ENCODE measurements at regions not wholly inside any gene's neighbourhood (a gene's known extent, or its start where the extent isn't known, plus 50 kb on each side); places are given as distances from the start of the nearest gene placed in this dataset.
"Not testable (repeated sequence)": the region's sequence is repeated elsewhere in the genome, so short reads cannot be mapped to it uniquely, and the experiment has no call there.

DNA sequence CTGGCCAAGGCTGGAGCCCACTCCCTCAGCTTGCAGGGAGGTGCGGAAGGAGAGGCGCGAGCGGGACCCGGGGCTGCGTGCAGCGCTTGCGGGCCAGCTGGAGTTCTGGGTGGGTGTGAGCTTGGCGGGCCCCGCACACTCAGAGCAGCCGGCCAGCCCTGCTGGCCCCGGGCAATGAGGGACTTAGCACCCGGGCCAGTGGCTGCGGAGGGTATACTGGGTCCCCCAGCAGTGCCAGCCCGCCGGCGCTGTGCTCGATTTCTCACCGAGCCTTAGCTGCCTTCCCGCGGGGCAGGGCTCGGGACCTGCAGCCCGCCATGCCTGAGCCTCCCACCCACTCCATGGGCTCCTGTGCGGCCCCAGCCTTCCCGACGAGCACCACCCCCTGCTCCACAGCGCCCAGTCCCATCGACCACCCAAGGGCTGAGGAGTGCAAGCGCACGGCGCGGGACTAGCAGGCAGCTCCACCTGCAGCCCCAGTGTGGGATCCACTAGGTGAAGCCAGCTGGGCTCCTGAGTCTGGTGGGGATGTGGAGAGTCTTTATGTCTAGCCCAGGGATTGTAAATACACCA is 1233.7 kb upstream of the GYPC start:
- not testable (repeated sequence) for H3K9me3 Mint-ChIP-seq; H3K36me3 ChIP-seq (ENCODE audit: control insufficient read depth, insufficient read depth, low read length); ATAC-seq (ENCODE audit: low read depth in 2 of 2); H3K4me1 Mint-ChIP-seq; H3K27ac ChIP-seq (ENCODE audit: insufficient read depth, low read length, poor library complexity, severe bottlenecking); H3K27me3 ChIP-seq (ENCODE audit: control insufficient read depth, insufficient read depth, low read length); H3K36me3 Mint-ChIP-seq; H3K9me3 ChIP-seq (ENCODE audit: control insufficient read depth in 2 of 2, low read length in 2 of 2); DNase-seq; H3K27ac Mint-ChIP-seq; H3K27me3 Mint-ChIP-seq; H3K4me1 ChIP-seq (ENCODE audit: control insufficient read depth, insufficient read depth, low read length, poor library complexity, severe bottlenecking); H3K4me3 ChIP-seq (ENCODE audit: low read depth, low read length); H3K4me3 Mint-ChIP-seq

DNA sequence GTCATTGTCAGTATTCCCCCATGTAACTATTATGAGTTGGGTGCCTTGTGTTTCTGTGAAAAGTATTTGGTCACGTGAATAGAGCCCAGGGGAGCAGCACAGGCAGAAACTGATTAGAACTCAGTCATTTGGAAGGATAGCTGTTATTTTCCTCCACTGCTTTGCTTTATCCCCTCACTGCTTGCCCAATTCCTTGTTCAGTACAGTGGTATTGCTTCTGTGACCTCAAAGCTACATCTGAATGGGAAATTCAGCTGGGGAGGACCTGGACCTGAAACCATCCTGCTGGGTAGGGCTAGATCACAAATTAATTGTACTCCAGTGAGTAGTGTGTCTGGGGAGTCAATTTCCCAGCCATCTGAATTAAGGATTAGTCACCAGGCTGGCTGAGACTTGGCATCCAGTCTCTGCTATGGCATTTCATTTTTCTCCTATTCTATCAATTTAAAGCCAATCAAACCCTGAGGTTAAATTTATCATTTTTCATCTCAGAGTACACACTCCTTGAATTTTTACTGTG is 1231.6 kb upstream of the GYPC start:
- Mint-ChIP-seq H3K9me3 (peaks cover 0 to 12% (median 6%) of the 10 kb centered on the region in 7 donors), H3K27ac (no peak overlapping the region), H3K27me3 (no peaks in the 10 kb centered on the region), H3K4me1 (no peaks in the 10 kb centered on the region), H3K36me3 (no peaks in the 10 kb centered on the region), H3K4me3 (no peak overlapping the region)
- no peak for DNase-seq
- no peak for ATAC-seq (ENCODE audit: low read depth in 2 of 2)
- Histone ChIP-seq H3K27ac (ENCODE audit: insufficient read depth, low read length, poor library complexity, severe bottlenecking) (no peak overlapping the region), H3K4me3 (ENCODE audit: low read depth, low read length) (no peak overlapping the region), H3K4me1 (ENCODE audit: control insufficient read depth, insufficient read depth, low read length, poor library complexity, severe bottlenecking) (no peaks in the 10 kb centered on the region), H3K9me3 (ENCODE audit: control insufficient read depth in 2 of 2, low read length in 2 of 2) (no peaks in the 10 kb centered on the region), H3K36me3 (ENCODE audit: control insufficient read depth, insufficient read depth, low read length) (no peaks in the 10 kb centered on the region), H3K27me3 (ENCODE audit: control insufficient read depth, insufficient read depth, low read length) (no peaks in the 10 kb centered on the region)

DNA sequence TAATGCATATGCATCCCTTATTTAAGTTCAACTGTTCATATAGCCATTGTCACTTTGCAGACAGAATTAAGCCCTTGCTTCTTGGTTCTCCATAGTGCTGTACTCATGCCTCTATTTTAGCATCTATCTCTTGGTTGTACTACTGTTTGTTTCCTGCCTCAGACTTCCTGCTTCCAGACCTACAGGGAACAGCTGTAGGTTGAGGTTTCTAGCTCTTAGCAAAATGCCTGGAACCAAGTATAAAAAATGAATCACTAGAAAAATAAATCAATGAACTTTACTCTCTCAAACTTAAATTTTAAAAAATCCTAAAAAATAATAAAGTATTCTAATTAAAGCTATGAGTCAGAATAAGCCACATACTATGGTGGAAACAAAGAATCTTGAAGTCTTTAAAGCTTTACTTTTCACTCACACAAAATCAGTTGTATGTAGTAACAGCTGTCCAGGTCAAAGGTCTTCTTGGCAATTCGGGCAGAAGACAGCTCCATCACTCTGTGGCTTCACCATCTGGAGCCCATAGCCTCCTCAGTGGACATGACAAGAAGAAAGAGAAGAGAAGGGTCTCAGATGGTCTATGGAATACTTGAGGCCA is 1228.1 kb upstream of the GYPC start:
- H3K9me3 ChIP-seq (ENCODE audit: control insufficient read depth in 2 of 2, low read length in 2 of 2), result no peaks in the 10 kb centered on the region
- H3K36me3 ChIP-seq (ENCODE audit: control insufficient read depth, insufficient read depth, low read length), result no peaks in the 10 kb centered on the region
- no peaks in the 10 kb centered on the region for H3K27me3 ChIP-seq (ENCODE audit: control insufficient read depth, insufficient read depth, low read length)
- no peak overlapping the region for H3K4me3 ChIP-seq (ENCODE audit: low read depth, low read length)
- Mint-ChIP-seq H3K27ac (no peak overlapping the region), H3K27me3 (no peaks in the 10 kb centered on the region), H3K36me3 (no peaks in the 10 kb centered on the region), H3K4me1 (no peaks in the 10 kb centered on the region), H3K9me3 (peaks cover 0 to 17% (median 1%) of the 10 kb centered on the region in 7 donors), H3K4me3 (no peak overlapping the region)
- DNase-seq (no peak), ATAC-seq (ENCODE audit: low read depth in 2 of 2) (no peak)
- H3K4me1 ChIP-seq (ENCODE audit: control insufficient read depth, insufficient read depth, low read length, poor library complexity, severe bottlenecking), result no peaks in the 10 kb centered on the region
- H3K27ac ChIP-seq (ENCODE audit: insufficient read depth, low read length, poor library complexity, severe bottlenecking), result no peak overlapping the region

DNA sequence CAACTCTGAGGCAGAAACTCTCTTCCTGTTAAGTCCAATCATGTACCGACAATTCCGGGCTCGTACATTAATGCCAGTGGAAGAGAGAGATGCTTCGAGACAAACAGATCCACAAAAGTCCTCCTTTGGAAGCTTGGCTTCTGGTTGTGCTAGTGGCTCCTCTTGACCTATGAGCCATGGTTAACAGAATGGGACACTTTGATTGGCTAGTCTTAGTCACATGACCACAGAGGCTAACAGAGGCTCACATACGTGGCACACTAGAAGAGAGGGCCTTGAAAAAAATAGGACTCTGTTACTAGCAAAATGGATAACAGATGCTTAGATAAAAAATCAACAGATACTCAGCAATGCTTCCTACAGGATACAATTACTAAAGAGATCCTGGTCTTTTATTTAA is 1211.9 kb upstream of the GYPC start:
- H3K9me3 Mint-ChIP-seq, result peaks cover 3 to 14% (median 4%) of the 10 kb centered on the region in 7 donors
- no peaks in the 10 kb centered on the region for H3K4me1 Mint-ChIP-seq
- no peaks in the 10 kb centered on the region for H3K27me3 Mint-ChIP-seq
- no peaks in the 10 kb centered on the region for H3K4me1 ChIP-seq (ENCODE audit: control insufficient read depth, insufficient read depth, low read length, poor library complexity, severe bottlenecking)
- H3K27ac Mint-ChIP-seq, result no peak overlapping the region
- no peak overlapping the region for H3K27ac ChIP-seq (ENCODE audit: insufficient read depth, low read length, poor library complexity, severe bottlenecking)
- no peaks in the 10 kb centered on the region for H3K36me3 ChIP-seq (ENCODE audit: control insufficient read depth, insufficient read depth, low read length)
- H3K36me3 Mint-ChIP-seq, result no peaks in the 10 kb centered on the region
- no peak for DNase-seq
- no peaks in the 10 kb centered on the region for H3K27me3 ChIP-seq (ENCODE audit: control insufficient read depth, insufficient read depth, low read length)
- H3K4me3 ChIP-seq (ENCODE audit: low read depth, low read length), result no peak overlapping the region
- no peaks in the 10 kb centered on the region for H3K9me3 ChIP-seq (ENCODE audit: control insufficient read depth in 2 of 2, low read length in 2 of 2)
- no peak for ATAC-seq (ENCODE audit: low read depth in 2 of 2)
- no peak overlapping the region for H3K4me3 Mint-ChIP-seq

DNA sequence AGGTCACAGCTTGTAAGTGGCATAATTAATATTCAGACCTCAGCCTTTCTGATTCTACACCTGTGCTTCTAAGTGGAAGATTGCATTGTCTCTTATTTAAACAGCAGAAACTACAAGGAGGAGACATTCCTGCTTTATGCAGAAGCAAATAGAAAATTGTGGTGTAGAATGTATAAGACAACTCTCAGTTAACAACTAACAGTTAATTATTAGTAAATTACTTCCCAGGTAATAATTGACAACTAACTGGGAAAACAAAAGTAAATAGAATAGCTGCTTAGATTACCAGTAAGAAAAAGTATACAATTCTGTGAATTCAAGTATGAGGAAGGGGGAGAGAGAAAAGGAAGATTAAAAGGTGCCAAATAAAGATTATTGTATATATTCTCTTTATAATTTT is 1210.5 kb upstream of the GYPC start:
- no peak for DNase-seq
- Mint-ChIP-seq H3K4me3 (no peak overlapping the region), H3K27ac (no peak overlapping the region), H3K36me3 (no peaks in the 10 kb centered on the region), H3K27me3 (no peaks in the 10 kb centered on the region), H3K9me3 (peaks cover 3 to 14% (median 8%) of the 10 kb centered on the region in 7 donors), H3K4me1 (no peaks in the 10 kb centered on the region)
- Histone ChIP-seq H3K27ac (ENCODE audit: insufficient read depth, low read length, poor library complexity, severe bottlenecking) (no peak overlapping the region), H3K27me3 (ENCODE audit: control insufficient read depth, insufficient read depth, low read length) (no peaks in the 10 kb centered on the region), H3K4me3 (ENCODE audit: low read depth, low read length) (no peak overlapping the region), H3K4me1 (ENCODE audit: control insufficient read depth, insufficient read depth, low read length, poor library complexity, severe bottlenecking) (no peaks in the 10 kb centered on the region), H3K36me3 (ENCODE audit: control insufficient read depth, insufficient read depth, low read length) (no peaks in the 10 kb centered on the region), H3K9me3 (ENCODE audit: control insufficient read depth in 2 of 2, low read length in 2 of 2) (no peaks in the 10 kb centered on the region)
- no peak for ATAC-seq (ENCODE audit: low read depth in 2 of 2)

DNA sequence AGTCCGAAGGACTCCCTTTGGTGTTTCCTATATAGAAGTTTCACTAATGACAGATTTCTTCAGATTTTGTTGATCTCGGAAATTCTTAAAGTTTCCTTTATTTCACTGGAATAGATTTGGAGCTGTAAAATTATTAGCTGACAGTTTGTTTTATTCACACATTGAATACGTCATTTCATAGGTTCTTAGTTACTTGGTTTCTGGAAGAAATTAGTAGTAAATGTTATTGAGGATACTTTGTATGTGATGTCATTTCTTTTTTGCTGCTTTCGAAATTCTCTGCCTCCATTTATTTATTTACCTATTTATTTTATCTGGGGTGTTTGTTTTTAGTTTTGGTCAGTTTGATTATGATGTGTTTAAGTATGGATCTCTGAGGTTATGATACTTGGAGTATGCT is 1205.9 kb upstream of the GYPC start:
- peaks cover 3 to 21% (median 8%) of the 10 kb centered on the region in 7 donors for H3K9me3 Mint-ChIP-seq
- no peaks in the 10 kb centered on the region for H3K27me3 Mint-ChIP-seq
- Histone ChIP-seq H3K4me3 (ENCODE audit: low read depth, low read length) (no peak overlapping the region), H3K9me3 (ENCODE audit: control insufficient read depth in 2 of 2, low read length in 2 of 2) (peaks cover 0 to 8% of the 10 kb centered on the region in 2 experiments), H3K36me3 (ENCODE audit: control insufficient read depth, insufficient read depth, low read length) (no peaks in the 10 kb centered on the region), H3K4me1 (ENCODE audit: control insufficient read depth, insufficient read depth, low read length, poor library complexity, severe bottlenecking) (no peaks in the 10 kb centered on the region), H3K27me3 (ENCODE audit: control insufficient read depth, insufficient read depth, low read length) (no peaks in the 10 kb centered on the region), H3K27ac (ENCODE audit: insufficient read depth, low read length, poor library complexity, severe bottlenecking) (no peak overlapping the region)
- no peak overlapping the region for H3K4me3 Mint-ChIP-seq
- no peaks in the 10 kb centered on the region for H3K36me3 Mint-ChIP-seq
- H3K27ac Mint-ChIP-seq, result no peak overlapping the region
- ATAC-seq (ENCODE audit: low read depth in 2 of 2), result no peak
- no peak for DNase-seq
- no peaks in the 10 kb centered on the region for H3K4me1 Mint-ChIP-seq

DNA sequence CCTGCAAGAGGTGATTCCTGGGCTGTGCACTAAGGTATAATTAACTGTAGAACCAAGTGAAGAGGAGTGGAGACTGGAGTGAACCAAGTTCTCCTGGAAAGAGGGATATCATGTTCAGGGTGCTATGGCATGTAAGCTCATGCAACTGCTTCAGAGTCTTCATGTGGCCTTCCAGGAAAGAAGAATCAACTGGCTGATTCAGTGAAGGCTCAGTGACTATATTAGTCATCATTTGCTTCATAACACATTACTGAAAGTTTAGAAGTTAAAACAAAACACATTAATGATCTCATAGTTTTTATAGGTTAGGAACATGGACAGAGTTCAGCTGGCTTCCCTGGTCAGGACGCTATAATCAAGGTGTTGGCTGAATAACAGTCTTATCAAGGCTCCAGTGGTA is 1200.8 kb upstream of the GYPC start:
- H3K4me3 ChIP-seq (ENCODE audit: low read depth, low read length), result no peak overlapping the region
- H3K9me3 Mint-ChIP-seq, result peaks cover 3 to 29% (median 5%) of the 10 kb centered on the region in 7 donors
- H3K4me1 Mint-ChIP-seq, result no peaks in the 10 kb centered on the region
- no peak for ATAC-seq (ENCODE audit: low read depth in 2 of 2)
- no peaks in the 10 kb centered on the region for H3K36me3 ChIP-seq (ENCODE audit: control insufficient read depth, insufficient read depth, low read length)
- no peak overlapping the region for H3K4me3 Mint-ChIP-seq
- no peaks in the 10 kb centered on the region for H3K36me3 Mint-ChIP-seq
- H3K27ac ChIP-seq (ENCODE audit: insufficient read depth, low read length, poor library complexity, severe bottlenecking), result no peak overlapping the region
- H3K4me1 ChIP-seq (ENCODE audit: control insufficient read depth, insufficient read depth, low read length, poor library complexity, severe bottlenecking), result no peaks in the 10 kb centered on the region
- no peak overlapping the region for H3K27ac Mint-ChIP-seq
- peaks cover 0 to 8% of the 10 kb centered on the region in 2 experiments for H3K9me3 ChIP-seq (ENCODE audit: control insufficient read depth in 2 of 2, low read length in 2 of 2)
- no peaks in the 10 kb centered on the region for H3K27me3 ChIP-seq (ENCODE audit: control insufficient read depth, insufficient read depth, low read length)
- no peak for DNase-seq
- H3K27me3 Mint-ChIP-seq, result no peaks in the 10 kb centered on the region

DNA sequence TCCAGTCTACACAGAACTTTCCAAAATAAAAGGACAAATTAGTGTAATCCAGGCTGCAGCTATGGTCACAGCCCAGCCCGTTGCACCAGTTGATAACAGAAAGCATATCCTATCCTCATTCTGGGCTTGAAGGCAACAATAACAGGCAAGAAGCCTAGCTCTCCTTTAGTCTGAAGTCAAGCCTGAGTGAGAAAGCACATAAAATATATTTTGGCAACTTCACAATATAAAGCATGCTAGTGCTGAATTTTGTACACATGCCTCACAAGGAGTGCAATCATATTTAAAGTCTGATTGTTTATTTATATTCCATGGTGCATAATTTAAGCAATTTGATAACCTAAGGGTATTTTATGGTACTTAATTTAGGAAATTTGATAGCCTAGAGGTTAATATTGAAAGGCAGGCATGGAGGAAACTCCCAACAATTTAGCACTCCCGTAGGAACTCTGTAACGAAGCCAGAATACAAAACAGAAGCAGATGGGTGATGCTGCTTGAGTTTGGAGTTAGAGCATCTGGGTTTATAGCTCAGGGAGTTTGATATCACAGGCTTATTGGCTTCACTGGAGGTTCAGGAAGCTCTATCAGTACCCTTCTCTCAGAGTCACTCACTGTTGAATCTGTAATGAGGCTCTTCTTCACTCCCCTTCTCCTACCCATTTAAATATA is 1199.1 kb upstream of the GYPC start:
- Histone ChIP-seq H3K27ac (ENCODE audit: insufficient read depth, low read length, poor library complexity, severe bottlenecking) (no peak overlapping the region), H3K9me3 (ENCODE audit: control insufficient read depth in 2 of 2, low read length in 2 of 2) (peaks cover 0 to 2% of the 10 kb centered on the region in 2 experiments), H3K4me3 (ENCODE audit: low read depth, low read length) (no peak overlapping the region), H3K4me1 (ENCODE audit: control insufficient read depth, insufficient read depth, low read length, poor library complexity, severe bottlenecking) (no peaks in the 10 kb centered on the region), H3K36me3 (ENCODE audit: control insufficient read depth, insufficient read depth, low read length) (no peaks in the 10 kb centered on the region), H3K27me3 (ENCODE audit: control insufficient read depth, insufficient read depth, low read length) (no peaks in the 10 kb centered on the region)
- H3K4me3 Mint-ChIP-seq, result no peak overlapping the region
- no peaks in the 10 kb centered on the region for H3K36me3 Mint-ChIP-seq
- no peak overlapping the region for H3K27ac Mint-ChIP-seq
- ATAC-seq (ENCODE audit: low read depth in 2 of 2) (no peak), DNase-seq (no peak)
- no peaks in the 10 kb centered on the region for H3K4me1 Mint-ChIP-seq
- H3K27me3 Mint-ChIP-seq, result no peaks in the 10 kb centered on the region
- peaks cover 0 to 24% (median 8%) of the 10 kb centered on the region in 7 donors for H3K9me3 Mint-ChIP-seq
